GM21381 (cell line): ENCODE measurements at regions not wholly inside any gene's neighbourhood (a gene's known extent, or its start where the extent isn't known, plus 50 kb on each side); places are given as distances from the start of the nearest gene placed in this dataset.

Source experiments
- ATAC-seq: cut with Tn5 transposase; IDR thresholded peaks from one replicate; pipeline ENCODE4 v1.9.1; 2021; ENCODE audit warnings: mild to moderate bottlenecking, moderate library complexity; ENCODE audit not compliant: unreplicated experiment

- no peak for ATAC-seq
Observed at GRCh38 chr20:60869087-60869486, 383.0 kb upstream of the CDH4 start.

- ATAC-seq = no peak
Observed at GRCh38 chr20:60869625-60870024, 382.4 kb upstream of the CDH4 start.

- no peak for ATAC-seq
Observed at GRCh38 chr20:60870040-60870439, 382.0 kb upstream of the CDH4 start.

- no peak for ATAC-seq
Observed at GRCh38 chr20:60872224-60872623, 379.8 kb upstream of the CDH4 start.

- ATAC-seq = no peak
Observed at GRCh38 chr20:60877071-60877857, 374.8 kb upstream of the CDH4 start.

GRCh38 chr20:60882836-60883235 lies 369.2 kb upstream of the CDH4 start:
- ATAC-seq = no peak

- ATAC-seq = no peak
Observed at GRCh38 chr20:60883496-60883895, 368.6 kb upstream of the CDH4 start.

- ATAC-seq = no peak
Observed at GRCh38 chr20:60884277-60884676, 367.8 kb upstream of the CDH4 start.

GRCh38 chr20:60888771-60889170 lies 363.3 kb upstream of the CDH4 start:
- ATAC-seq = no peak

GRCh38 chr20:60892095-60892813 lies 359.8 kb upstream of the CDH4 start:
- no peak for ATAC-seq

GRCh38 chr20:60894091-60894490 lies 358.0 kb upstream of the CDH4 start:
- no peak for ATAC-seq

GRCh38 chr20:60895363-60896079 lies 356.5 kb upstream of the CDH4 start:
- no peak for ATAC-seq

GRCh38 chr20:60897976-60898375 lies 354.1 kb upstream of the CDH4 start:
- no peak for ATAC-seq

- ATAC-seq = no peak
Observed at GRCh38 chr20:60899320-60899719, 352.7 kb upstream of the CDH4 start.

- ATAC-seq = no peak
Observed at GRCh38 chr20:60900618-60901017, 351.4 kb upstream of the CDH4 start.

GRCh38 chr20:60901831-60902230 lies 350.2 kb upstream of the CDH4 start:
- no peak for ATAC-seq

- no peak for ATAC-seq
Observed at GRCh38 chr20:60903325-60903971, 348.6 kb upstream of the CDH4 start.

GRCh38 chr20:60904730-60905129 lies 347.3 kb upstream of the CDH4 start:
- ATAC-seq = no peak

- ATAC-seq = no peak
Observed at GRCh38 chr20:60905919-60906318, 346.1 kb upstream of the CDH4 start.

- ATAC-seq = no peak
Observed at GRCh38 chr20:60906555-60906954, 345.5 kb upstream of the CDH4 start.

GRCh38 chr20:60913298-60913697 lies 338.8 kb upstream of the CDH4 start:
- no peak for ATAC-seq
